Muscle of arm (tissue), 1 donor: ENCODE measurements at regions not wholly inside any gene's neighbourhood (a gene's known extent, or its start where the extent isn't known, plus 50 kb on each side); places are given as distances from the start of the nearest gene placed in this dataset.
"Not testable (repeated sequence)": the region's sequence is repeated elsewhere in the genome, so short reads cannot be mapped to it uniquely, and the experiment has no call there.

ENCODE experiments used
- DNase-seq: peaks from one replicate; pipeline ENCODE4 v3.0.0-alpha.2; 2013

DNA sequence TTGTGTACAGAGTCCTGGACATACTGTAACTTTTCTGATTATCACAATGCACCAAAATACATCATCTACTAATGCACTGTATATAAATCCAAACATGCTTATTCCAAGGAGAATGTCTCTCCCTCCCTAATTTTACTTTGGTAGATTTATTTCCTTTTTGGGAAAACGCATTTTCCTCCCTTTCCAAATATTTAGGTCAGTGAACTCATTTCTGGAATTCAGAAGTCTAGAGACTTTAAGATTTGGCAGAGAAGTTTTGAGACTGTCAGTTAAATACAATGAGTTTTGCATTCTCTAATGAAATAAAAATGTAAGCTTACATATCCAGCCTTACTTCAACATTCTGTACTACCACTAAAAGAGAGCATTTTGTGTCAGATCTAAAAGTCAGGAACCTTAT, 165.8 kb upstream of the EDNRB start:
- peak; percentile 45 for DNase-seq

DNA sequence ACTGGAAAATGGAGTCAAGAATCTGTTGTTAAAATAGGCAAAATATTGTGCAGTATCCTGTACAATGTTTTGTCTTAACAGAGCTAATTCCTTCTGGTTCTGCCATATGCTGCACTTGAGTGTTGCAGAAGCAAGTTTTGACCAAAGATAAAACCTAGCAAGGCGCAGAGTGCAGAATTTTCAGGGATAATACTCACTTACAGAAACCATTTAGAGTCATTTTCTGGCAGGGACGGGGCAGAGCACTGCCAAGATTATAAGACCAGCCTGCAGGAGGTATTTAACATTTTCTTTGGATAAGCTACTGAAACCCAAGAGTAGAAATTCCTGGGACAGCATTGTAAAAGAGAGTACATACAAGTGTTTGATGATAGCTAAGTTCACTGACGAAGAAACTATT, 159.5 kb upstream of the EDNRB start:
- DNase-seq, result no peak

DNA sequence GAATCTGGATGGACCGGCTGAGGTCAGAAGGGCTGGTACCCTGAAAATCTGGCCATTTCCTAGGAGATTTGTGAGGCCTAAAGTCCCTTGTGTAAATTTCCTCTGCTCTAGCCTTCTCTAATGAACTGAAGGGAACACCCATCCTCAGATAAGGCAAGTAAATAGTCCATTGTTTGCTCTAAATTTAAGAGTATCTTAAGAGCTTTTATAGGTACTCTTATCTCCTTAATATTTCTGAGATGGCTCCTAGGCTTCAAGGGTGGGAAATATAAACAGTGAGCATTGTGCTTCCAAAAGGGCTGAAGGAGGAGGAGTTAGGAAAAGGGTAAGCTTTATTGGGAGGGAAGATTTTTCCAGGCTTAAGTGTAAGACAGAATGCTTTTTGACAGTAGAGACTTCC, 148.7 kb upstream of the EDNRB start:
- DNase-seq, result no peak

DNA sequence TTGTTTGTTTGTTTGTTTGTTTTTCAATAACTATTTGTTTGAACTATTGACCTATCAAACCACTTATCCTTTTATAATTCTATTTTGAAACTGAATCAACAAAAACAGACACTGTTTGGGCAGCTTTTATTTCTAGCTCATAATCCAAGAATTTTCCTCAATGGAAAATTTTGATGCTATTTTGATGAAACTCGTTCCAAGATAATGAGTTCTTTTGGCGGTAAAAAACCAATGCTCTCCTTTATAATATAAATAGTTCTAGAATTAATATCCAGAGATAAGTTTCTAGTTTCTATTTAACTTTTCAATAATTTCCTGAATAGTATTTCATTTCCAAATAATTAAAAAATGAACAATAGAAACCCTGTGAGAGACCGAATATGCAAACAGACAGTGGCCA, 146.5 kb upstream of the EDNRB start:
- DNase-seq, result no peak

DNA sequence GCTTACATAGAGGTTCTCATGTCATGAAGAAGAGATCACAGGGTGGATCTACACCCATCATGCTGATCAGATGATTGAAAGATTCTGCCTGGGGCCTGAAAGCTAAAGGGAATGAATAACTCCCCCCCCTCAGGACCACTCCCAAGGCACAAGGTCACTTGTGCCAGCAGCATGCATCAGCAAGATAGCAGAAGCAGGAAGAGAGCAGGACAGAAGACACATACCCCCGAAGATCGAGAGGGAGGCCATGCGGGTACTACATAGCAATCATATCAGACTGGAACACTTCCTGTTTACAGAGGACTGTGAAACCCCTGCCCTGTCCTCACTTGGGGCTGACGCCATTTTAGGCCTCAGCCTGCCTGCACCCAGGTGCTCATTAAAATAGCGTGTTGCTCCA, 143.2 kb upstream of the EDNRB start:
- DNase-seq, result no peak

DNA sequence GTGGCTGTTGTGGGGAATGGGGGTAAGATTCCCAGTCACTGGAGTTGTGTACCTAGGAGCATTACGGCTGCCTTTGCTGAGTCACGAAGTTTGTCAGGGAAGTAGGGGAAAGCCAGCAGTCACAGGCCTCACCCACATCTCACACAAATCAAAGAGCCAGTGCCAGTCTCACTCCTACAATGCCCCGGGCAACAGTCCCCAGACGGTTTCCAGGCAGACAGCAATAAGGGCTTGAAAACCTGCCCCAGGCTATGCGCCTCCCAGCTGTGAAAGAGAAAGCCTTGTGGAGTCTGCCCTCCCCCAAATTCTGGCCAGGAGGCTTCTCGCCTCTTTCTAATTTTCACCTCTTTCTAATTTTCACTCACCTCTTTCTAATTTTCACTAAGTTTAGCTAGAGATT, 142.3 kb upstream of the EDNRB start:
- DNase-seq, result no peak

DNA sequence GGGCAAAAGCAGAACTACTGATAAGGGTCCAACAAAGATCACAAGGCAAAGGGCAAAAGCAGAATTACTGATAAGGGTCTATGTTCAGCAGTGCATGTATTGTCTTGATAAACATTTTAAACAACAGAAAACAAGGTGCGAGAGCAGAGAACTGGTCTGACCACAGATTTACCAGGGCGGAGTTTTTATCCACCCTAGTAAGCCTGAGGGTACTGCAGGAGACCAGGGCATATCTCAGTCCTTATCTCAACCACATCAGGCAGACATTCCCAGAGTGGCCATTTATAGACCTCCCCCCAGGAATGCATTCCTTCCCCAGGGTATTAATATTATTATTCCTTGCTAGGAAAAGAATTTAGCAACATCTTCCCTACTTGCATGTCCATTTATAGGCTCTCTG, 138.2 kb upstream of the EDNRB start:
- not testable (repeated sequence) for DNase-seq

DNA sequence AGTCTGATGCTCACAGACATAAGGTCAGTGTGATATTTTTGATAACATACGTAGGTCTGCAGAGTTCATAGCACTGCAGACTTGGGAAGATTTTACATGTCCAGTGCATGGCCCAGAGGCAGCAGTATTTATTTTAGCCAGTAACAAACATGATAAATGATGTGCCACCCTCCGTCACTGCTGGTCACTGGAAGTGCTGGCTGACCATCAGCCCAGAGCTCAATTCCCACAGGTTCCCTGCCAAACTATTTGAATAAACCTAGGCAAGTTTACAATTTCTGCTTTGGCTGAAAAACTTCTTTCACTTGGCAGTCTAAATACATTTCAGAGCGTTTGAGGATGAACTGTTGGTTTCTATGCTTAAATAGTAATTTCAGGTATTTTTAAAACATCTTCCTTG, 135.5 kb upstream of the EDNRB start:
- peak; percentile 55 for DNase-seq

DNA sequence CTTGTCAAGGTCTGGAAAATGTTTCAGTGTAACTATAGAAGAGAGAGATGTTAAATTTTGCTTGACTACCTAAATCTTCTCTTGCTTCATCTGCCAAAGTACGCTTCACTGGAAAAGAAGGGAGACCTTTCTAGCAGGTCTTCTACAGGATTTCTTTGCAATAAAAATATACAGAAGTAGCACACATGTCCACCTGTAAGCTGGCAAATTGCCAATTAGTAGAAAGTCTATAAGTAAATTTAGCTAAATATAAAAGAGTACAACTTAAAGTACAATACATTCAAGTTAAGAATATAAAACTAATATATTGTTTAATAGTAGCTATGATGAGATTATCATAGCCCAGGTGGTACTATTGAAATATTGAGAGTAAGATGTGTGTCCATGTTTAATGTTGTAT, 128.5 kb upstream of the EDNRB start:
- DNase-seq, result no peak

DNA sequence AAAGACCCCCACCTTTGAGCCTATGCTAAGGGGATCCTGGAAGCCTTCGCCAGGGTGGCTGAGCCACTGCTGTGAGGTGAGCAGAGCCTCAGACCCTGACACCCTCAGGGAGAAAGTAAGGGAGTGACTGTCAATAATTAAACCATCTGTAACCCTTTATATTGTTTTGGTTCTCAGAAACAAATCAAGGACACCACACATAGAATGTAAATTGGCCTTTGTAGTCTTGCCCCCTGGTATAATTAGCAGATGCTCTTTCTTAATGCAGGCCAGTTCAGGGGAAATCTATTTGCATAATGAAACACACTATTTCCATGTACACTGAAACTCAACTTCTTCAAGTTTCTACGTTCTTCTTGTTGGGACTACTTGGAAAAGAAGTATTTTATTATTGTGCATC, 127.7 kb upstream of the EDNRB start:
- no peak for DNase-seq

DNA sequence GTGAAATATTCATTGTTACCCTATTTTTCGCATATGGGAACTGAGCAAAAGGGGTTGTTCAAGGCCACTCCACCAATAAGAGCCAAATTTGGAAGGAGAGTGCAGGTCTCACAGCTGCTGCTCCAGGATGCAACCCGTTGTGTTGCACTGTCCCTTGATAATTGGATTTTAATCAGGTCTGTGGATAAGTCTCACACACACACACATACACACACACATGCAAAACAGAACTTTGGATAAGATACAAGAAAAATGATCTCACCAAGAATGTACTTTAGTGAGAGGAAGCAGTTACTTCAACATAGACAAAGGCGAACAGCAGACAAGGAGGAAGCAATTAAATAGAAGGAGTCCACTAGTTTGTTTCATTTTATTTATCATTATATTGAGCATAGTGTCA, 127.3 kb upstream of the EDNRB start:
- DNase-seq, result peak; percentile 42

DNA sequence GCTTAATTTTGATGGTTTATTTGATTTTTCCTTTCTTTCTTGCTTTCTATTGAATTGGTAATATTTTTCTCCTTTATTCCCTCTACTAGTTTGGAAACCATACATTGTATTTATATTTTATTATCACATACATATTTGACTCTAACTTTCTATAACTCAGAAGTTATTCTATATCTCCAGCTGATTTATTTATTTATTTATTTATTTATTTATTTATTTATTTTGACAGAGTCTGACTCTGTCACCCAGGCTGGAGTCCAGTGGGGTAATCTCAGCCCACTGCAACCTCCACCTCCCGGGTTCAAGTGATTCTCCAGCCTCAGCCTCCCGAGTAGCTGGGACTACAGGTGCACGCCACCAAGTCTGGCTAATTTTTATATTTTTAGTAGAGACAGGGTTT, 122.7 kb upstream of the EDNRB start:
- DNase-seq, result not testable (repeated sequence)

DNA sequence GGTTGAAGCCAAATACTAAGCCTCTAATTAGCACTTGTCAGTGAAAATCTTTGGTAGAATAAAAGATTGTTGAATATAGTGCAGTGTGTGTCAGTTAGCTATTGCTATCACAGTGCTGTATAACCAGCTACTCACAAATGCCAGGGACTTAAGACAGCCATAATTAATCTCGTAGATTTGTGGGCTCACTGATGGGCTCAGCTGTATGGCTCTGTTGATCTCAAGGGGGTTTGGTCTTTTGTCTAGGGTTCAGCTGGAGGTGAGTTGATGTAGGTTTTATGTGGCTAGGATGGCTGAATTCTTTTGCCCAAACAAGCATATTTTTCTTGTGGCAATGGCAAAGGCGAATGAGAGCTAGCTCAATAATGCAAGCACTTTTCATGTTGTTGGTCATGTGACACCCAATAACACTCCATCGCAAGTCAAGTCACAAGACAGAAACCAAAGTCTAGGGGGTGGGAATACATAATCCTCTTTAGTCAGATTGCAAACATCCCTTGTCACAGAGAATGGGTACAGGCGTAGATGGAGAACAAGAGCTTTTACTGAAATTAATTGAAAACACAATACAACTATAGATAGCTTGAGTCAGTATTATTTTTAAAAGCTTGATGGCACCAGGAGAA, 121.7 kb upstream of the EDNRB start:
- no peak for DNase-seq

DNA sequence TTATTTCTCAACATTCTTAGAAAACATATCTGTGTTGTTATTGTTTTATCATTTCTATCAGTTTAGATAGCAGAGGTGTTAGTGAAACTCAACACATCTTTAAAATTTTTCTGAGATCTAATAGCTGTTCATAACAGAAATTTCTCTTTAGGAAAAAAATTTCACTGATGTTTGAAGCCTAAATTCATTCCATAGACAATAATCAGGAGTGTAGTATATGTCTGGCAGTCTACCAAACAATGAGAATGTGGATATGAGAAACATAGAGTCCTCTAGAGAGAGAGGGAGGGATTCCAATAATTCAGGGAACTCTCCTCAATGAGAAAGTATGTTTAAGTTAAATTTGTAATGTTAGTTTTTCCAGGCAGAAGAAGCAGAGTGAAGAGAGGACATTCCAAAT, 118.2 kb upstream of the EDNRB start:
- peak; percentile 56 for DNase-seq

DNA sequence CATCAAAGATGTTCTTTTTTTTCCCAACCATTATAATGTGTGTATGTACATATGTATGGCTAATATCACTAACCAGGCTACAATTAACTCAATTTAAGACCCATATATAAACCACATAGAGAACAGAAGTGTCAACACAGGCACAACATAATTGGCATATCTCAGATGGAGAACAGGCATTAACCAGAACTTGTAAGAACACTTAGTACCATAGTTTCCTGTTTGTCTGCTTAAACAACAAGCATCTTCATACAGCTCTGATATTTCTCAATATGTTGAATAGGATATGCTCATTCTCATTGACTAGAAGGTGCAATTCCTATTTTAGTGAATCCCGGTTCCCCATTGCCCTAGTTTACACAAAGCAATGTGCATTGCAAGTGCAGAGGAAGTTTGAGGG, 116.9 kb upstream of the EDNRB start:
- no peak for DNase-seq

DNA sequence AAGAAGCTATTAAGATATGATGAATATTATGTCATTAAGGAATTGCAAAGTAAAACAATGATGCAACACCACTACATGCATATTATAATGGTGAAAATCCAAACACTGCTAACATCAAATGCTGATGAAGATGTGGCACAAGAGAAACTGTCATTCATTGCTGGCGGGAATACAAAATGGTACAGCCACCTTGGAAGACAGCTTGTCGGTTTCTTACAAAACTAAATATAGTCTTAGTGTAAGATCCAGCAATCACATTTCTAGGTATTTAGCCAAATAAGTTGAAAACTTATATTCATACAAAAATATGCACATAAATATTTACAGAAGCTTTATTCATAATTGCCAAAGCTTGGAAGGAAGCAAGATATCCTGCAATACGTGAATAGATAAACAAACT, 114.9 kb upstream of the EDNRB start:
- DNase-seq, result no peak

DNA sequence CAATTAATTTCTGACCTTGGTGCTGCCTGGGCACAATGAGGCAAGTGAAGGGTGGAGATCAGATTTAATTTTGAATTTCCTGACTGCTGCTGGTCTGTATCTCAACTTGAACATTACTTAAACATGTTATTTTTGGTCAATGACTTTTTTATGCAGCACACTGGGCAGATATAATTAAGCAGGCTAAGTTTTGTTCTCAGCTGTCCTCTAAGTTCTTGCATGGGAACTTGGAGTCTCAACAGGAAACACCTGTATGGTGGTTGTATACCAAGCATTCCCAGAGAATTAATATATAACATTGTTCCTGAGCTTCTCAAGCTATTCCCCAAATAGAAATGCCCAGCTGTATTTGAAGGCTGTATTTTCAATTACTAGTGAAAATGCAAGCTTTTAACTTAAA, 113.5 kb upstream of the EDNRB start:
- no peak for DNase-seq

DNA sequence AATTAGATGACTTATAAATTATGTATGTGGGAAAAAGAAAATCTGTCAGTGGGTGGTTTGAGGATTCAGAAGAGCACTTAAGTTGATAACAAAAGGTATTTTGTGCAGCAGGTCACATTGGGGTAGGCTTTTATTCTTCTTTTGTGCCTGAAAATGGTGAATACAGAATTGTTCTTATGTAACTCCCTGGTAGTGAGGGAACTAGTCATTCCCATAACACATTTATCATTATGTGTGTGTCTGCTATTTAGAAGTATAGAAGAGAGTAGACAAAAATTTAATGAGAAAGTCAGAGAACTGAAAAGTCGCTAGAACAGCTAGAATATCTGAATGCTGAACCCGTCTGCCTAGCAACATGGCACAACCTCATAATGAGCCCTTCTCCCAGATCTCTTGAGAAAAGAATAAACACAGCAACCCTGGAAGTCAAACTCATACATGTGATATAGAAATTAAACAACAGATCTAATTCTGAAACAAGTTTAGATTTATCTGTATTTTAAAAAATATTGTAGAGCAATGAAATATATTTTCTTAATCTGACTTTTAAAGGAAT, 111.8 kb upstream of the EDNRB start:
- DNase-seq, result no peak

DNA sequence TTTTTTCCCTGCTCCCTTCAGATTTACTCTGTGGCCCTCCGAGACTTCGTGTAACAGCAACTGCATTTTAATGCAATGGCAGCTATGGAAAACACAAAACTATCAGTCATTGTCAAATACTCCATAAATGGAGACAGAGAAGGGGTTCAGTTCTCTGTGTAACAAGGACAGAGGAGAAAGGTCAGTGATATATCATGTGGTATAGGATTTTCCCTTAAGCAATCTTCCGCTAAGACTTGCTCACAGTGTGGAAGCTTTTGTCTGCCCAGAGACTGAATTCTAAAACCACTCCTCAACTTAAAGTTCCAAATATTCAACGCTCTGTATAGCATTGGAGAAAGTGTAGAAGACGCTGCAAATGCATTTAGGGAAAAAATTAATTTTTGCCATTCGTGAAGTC, 111.3 kb upstream of the EDNRB start:
- no peak for DNase-seq

DNA sequence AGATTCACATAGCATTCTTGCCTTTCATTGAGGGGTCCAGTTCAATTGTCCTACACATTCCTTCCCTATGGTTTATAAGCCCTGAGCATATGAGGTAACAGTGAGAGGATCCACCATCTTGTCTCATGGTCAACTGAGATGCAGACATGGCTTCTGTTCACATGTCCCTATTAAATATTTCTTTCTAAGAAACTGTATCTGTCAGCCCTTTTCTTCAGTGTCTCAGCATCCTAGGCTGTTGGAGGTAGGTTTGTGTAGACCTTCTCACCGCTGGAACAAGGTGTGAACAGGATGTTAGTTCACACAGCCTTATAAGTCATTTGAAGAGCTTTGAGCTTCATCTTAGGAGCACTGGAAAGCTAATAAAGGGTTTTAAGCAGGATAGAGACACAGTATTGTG, 110.3 kb upstream of the EDNRB start:
- DNase-seq, result no peak

DNA sequence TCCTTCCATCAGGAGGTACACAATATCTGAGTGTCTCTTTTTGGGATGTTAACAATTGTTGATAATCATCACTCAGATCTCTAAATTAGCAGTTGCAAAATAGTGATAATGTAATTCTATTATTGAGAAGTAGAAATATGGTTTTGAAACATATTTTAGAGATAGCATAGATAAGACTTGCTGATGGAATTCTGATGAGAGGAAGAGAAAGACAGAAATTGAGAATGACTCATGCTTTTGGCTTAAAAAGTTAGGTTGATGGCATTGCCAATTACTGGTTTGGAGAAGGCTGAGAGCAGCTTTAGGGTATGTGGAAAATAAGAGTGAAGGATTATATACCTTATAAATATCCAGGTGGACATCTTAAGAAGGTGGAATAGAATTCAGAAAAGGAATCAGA, 106.4 kb upstream of the EDNRB start:
- no peak for DNase-seq

DNA sequence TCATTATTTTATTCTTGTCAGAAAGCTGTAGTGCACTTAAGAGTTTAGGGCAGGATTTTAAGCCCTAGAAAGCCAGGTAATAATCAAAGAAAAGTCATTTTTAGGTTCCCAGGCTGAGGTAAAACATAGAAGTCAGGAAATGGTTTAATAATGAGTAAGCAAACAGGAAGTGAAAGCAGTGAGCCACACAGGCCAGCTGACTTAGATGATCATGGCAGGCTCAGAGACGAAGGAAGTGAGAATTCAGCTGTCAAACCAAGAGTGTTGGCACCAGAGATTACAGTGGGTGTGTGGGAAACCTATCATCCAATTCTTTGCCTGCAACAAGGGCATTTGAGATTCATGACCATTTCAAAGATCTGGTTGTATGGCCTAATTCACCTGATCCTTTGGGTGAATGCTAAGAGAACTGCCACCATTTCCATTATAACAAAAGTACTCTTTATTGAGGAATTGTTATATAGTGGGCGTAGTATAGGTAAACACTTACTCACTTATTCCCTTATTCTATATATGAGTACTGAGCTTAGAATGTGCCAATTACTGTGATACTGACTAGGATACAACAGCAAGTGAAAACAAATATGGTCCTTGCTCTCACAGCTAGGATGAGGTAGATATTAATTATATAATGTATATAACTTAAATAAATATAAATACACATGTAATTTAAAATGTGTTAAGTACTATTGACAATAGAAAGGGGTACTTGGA, 103.7 kb upstream of the EDNRB start:
- peak; percentile 21 for DNase-seq

DNA sequence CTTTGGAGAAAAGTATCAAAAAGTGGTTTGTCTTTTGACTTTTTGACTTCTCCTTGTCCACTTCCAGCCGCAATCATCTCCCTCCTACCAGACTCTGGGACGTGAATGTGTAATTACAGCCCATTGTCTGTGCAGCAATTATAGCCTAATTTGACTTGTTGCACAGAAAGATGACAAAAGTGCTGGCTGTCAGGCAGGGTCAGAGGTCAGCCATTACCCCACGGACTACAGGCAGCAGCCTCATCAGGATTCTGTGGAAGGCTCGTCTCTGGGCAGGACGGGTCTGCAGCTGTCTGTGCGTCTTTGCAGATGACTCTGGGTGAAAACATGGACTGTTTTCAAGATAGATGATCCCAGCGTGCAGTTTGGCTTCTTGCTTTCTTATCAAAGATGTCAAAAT, 102.2 kb upstream of the EDNRB start:
- DNase-seq, result no peak

DNA sequence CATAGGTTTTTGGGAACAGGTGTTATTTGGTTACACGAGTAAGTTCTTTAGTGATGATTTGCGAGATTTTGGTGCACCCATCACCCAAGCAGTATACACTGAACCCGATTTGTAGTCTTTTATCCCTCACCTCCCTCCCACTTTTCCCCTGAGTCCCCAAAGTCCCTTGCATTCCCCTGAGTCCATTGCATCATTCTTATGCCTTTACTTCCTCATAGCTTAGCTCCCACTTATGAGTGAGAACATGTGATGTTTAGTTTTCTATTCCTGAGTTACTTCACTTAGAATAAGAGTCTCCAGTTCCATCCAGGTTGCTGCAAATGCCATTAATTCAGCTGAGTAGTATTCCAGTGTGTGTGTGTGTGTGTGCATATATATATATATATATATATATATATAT, 97.2 kb upstream of the EDNRB start:
- DNase-seq, result no peak
